H9 (cell line): ENCODE measurements at regions not wholly inside any gene's neighbourhood (a gene's known extent, or its start where the extent isn't known, plus 50 kb on each side); places are given as distances from the start of the nearest gene placed in this dataset.

Experiments
- DNase-seq: peaks from one replicate; pipeline ENCODE4 v3.0.0-alpha.2; 2017
- H2AFZ ChIP-seq: one replicate; pipeline ENCODE4 v1.6.1; 2013; ENCODE audit warnings: mild to moderate bottlenecking, low read length, control low read depth, moderate library complexity
- H2AK5ac ChIP-seq: 2 replicates; pipeline ENCODE4 v1.6.1; 2013; ENCODE audit warnings: low read length, control low read depth, mixed read lengths; ENCODE audit not compliant: insufficient read length
- H2BK120ac ChIP-seq: one replicate; pipeline ENCODE4 v1.6.1; 2013; ENCODE audit warnings: low read depth, mild to moderate bottlenecking, low read length, control low read depth, inconsistent platforms; ENCODE audit not compliant: poor library complexity, severe bottlenecking
- H2BK12ac ChIP-seq: 2 replicates; pipeline ENCODE4 v1.6.1; 2013; ENCODE audit warnings: low read length, control low read depth, mixed read lengths, low read depth; ENCODE audit not compliant: insufficient read length
- H2BK15ac ChIP-seq: 2 replicates; pipeline ENCODE4 v1.6.1; 2013; ENCODE audit warnings: low read depth, low read length, control low read depth
- H2BK20ac ChIP-seq: one replicate; pipeline ENCODE4 v1.6.1; 2013; ENCODE audit warnings: low read depth, mild to moderate bottlenecking, low read length, control low read depth, inconsistent platforms; ENCODE audit not compliant: poor library complexity, severe bottlenecking
- H2BK5ac ChIP-seq: 2 replicates; pipeline ENCODE4 v1.6.1; 2013; ENCODE audit warnings: low read length, control low read depth, mixed read lengths; ENCODE audit not compliant: insufficient read length
- H3K14ac ChIP-seq: 2 replicates; pipeline ENCODE4 v1.6.1; 2013; ENCODE audit warnings: low read length, control low read depth; ENCODE audit not compliant: insufficient read depth
- H3K18ac ChIP-seq: 2 replicates; pipeline ENCODE4 v1.6.1; 2013; ENCODE audit warnings: low read depth, mild to moderate bottlenecking, mixed read lengths, low read length, control low read depth; ENCODE audit not compliant: insufficient read length
- H3K23ac ChIP-seq: 2 replicates; pipeline ENCODE4 v1.6.1; 2013; ENCODE audit warnings: low read length, control low read depth, mixed read lengths, low read depth; ENCODE audit not compliant: insufficient read length
- H3K23me2 ChIP-seq: 2 replicates; pipeline ENCODE4 v1.6.1; 2013; ENCODE audit warnings: low read depth, mild to moderate bottlenecking, mixed read lengths, low read length, control low read depth; ENCODE audit not compliant: insufficient read length, poor library complexity, severe bottlenecking
- H3K27ac ChIP-seq: 2 replicates; pipeline ENCODE4 v1.5.1; 2013; ENCODE audit warnings: low read length, control low read depth, mixed read lengths, low read depth; ENCODE audit not compliant: insufficient read length
- H3K27me3 ChIP-seq: 2 replicates; pipeline ENCODE4 v1.6.1; 2013; ENCODE audit warnings: low read length, control low read depth, inconsistent platforms; ENCODE audit not compliant: insufficient read depth
- H3K4ac ChIP-seq: 2 replicates; pipeline ENCODE4 v1.6.1; 2013; ENCODE audit warnings: low read depth, mild to moderate bottlenecking, control low read depth, inconsistent platforms, low read length, moderate library complexity
- H3K4me1 ChIP-seq: 2 replicates; pipeline ENCODE4 v1.6.1; 2013; ENCODE audit warnings: low read length, control low read depth, inconsistent platforms; ENCODE audit not compliant: insufficient read depth
- H3K4me2 ChIP-seq: 2 replicates; pipeline ENCODE4 v1.6.1; 2013; ENCODE audit warnings: low read length, control low read depth, mixed read lengths; ENCODE audit not compliant: insufficient read length, insufficient read depth
- H3K56ac ChIP-seq: 2 replicates; pipeline ENCODE4 v1.6.1; 2013; ENCODE audit warnings: low read depth, mild to moderate bottlenecking, mixed read lengths, low read length, control low read depth; ENCODE audit not compliant: insufficient read length
- H3K79me1 ChIP-seq: 2 replicates; pipeline ENCODE4 v1.6.1; 2013; ENCODE audit warnings: low read depth, mild to moderate bottlenecking, moderate library complexity, low read length, control low read depth, inconsistent platforms; ENCODE audit not compliant: insufficient read depth, poor library complexity, severe bottlenecking
- H3K79me2 ChIP-seq: 2 replicates; pipeline ENCODE4 v1.6.1; 2013; ENCODE audit warnings: low read length, control low read depth, inconsistent platforms; ENCODE audit not compliant: insufficient read depth
- H3K9ac ChIP-seq: 2 replicates; pipeline ENCODE4 v1.6.1; 2013; ENCODE audit warnings: low read length, control low read depth, mixed read lengths; ENCODE audit not compliant: insufficient read length; ENCODE audit errors: extremely low read depth
- H3K9me3 ChIP-seq: one replicate; pipeline ENCODE4 v1.6.1; 2013; ENCODE audit warnings: low read depth, low read length, inconsistent platforms; ENCODE audit not compliant: control insufficient read depth
- H3T11ph ChIP-seq: one replicate; pipeline ENCODE4 v1.6.1; 2013; ENCODE audit warnings: mild to moderate bottlenecking, low read length, control low read depth, inconsistent platforms
- H4K20me1 ChIP-seq: one replicate; pipeline ENCODE4 v1.6.1; 2013; ENCODE audit not compliant: control insufficient read depth, insufficient read length, insufficient read depth
- H4K5ac ChIP-seq: 2 replicates; pipeline ENCODE4 v1.6.1; 2013; ENCODE audit warnings: low read depth, mild to moderate bottlenecking, mixed read lengths, low read length, control low read depth; ENCODE audit not compliant: insufficient read length
- H4K8ac ChIP-seq: replicated peaks from 2 replicates; pipeline ENCODE4 v1.6.1; 2013; ENCODE audit warnings: low read length, control low read depth, mixed read lengths, low read depth; ENCODE audit not compliant: insufficient read length
- H4K91ac ChIP-seq: 2 replicates; pipeline ENCODE4 v1.6.1; 2013; ENCODE audit warnings: low read depth, mild to moderate bottlenecking, moderate library complexity, mixed read lengths, low read length, control low read depth; ENCODE audit not compliant: insufficient read length
- H3K27ac Mint-ChIP-seq, 3 experiments: 2 replicates in 2 of 3; 3 replicates in 1 of 3; pipeline ENCODE4 v1.8.0; 2020 to 2021; ENCODE audit warnings: mixed read lengths in 3 of 3, mild to moderate bottlenecking in 1 of 3, moderate library complexity in 1 of 3
- H3K27me3 Mint-ChIP-seq: 2 replicates; pipeline ENCODE4 v1.8.0; 2021; ENCODE audit warnings: low read depth, mild to moderate bottlenecking, moderate library complexity, mixed read lengths
- H3K36me3 Mint-ChIP-seq, 3 experiments: 2 replicates in 2 of 3; 3 replicates in 1 of 3; pipeline ENCODE4 v1.8.0; 2020 to 2021; ENCODE audit warnings: low read depth in 3 of 3, mixed read lengths in 3 of 3; ENCODE audit not compliant: insufficient read depth in 1 of 3
- H3K4me1 Mint-ChIP-seq, 2 experiments: 2 replicates each; pipeline ENCODE4 v1.8.0; 2020; ENCODE audit warnings: mixed read lengths in 2 of 2
- H3K4me3 Mint-ChIP-seq, 2 experiments: 2 replicates in 1 of 2; 3 replicates in 1 of 2; pipeline ENCODE4 v1.8.0; 2020 to 2021; ENCODE audit warnings: mild to moderate bottlenecking in 2 of 2, mixed read lengths in 2 of 2, moderate library complexity in 1 of 2
- H3K9me3 Mint-ChIP-seq, 2 experiments: 2 replicates in 1 of 2; 3 replicates in 1 of 2; pipeline ENCODE4 v1.8.0; 2020; ENCODE audit warnings: mild to moderate bottlenecking in 2 of 2, mixed read lengths in 2 of 2, moderate library complexity in 1 of 2
- WGBS: extraction: QIAGEN DNeasy Blood & Tissue Kit; methylation state at CpG from one replicate; pipeline ENCODE4 v1.1.7; 2013; ENCODE audit warnings: missing lambda C conversion rate, low lambda C conversion rate, mixed read lengths; ENCODE audit not compliant: insufficient read length; ENCODE audit errors: extremely low coverage; 5-methylcytosine and 5-hydroxymethylcytosine counted together
- TF ChIP-seq, protein P1 (sequence below): fragments of 200-600 bp; sonication (generic); conservative IDR thresholded peaks from 3 replicates; pipeline ENCODE4 v1.8.0; 2021; ENCODE audit warnings: antibody characterized with exemption, mild to moderate bottlenecking

- H3K27me3 ChIP-seq = no peaks in the 10 kb centered on the region; the same call in 1 of the 2 replicates
- H3K9me3 Mint-ChIP-seq = no peaks in the 10 kb centered on the region
- no peaks in the 10 kb centered on the region for H3K4me1 ChIP-seq
- H2BK20ac ChIP-seq = no peak overlapping the region
- no peaks in the 10 kb centered on the region for H4K20me1 ChIP-seq
- no peaks in the 10 kb centered on the region for H3K23me2 ChIP-seq
- H2BK15ac ChIP-seq = no peak overlapping the region
- H3K56ac ChIP-seq = no peak overlapping the region
- H3K9me3 ChIP-seq = no peaks in the 10 kb centered on the region
- no peaks in the 10 kb centered on the region for H3K4me1 Mint-ChIP-seq
- H3K79me2 ChIP-seq = no peaks in the 10 kb centered on the region
- H3K27ac Mint-ChIP-seq = no peak overlapping the region
- H2BK12ac ChIP-seq = no peak overlapping the region
- no peak overlapping the region for H4K91ac ChIP-seq
- no peak overlapping the region for H3K23ac ChIP-seq
- no peak overlapping the region for H3T11ph ChIP-seq
- TF ChIP-seq, protein P1, sequence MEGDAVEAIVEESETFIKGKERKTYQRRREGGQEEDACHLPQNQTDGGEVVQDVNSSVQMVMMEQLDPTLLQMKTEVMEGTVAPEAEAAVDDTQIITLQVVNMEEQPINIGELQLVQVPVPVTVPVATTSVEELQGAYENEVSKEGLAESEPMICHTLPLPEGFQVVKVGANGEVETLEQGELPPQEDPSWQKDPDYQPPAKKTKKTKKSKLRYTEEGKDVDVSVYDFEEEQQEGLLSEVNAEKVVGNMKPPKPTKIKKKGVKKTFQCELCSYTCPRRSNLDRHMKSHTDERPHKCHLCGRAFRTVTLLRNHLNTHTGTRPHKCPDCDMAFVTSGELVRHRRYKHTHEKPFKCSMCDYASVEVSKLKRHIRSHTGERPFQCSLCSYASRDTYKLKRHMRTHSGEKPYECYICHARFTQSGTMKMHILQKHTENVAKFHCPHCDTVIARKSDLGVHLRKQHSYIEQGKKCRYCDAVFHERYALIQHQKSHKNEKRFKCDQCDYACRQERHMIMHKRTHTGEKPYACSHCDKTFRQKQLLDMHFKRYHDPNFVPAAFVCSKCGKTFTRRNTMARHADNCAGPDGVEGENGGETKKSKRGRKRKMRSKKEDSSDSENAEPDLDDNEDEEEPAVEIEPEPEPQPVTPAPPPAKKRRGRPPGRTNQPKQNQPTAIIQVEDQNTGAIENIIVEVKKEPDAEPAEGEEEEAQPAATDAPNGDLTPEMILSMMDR = no peak
- no peak overlapping the region for H3K9ac ChIP-seq
- no peak overlapping the region for H2BK120ac ChIP-seq
- H3K4me3 Mint-ChIP-seq = no peak overlapping the region
- H3K4ac ChIP-seq = no peak overlapping the region
- H2AFZ ChIP-seq = no peak overlapping the region
- no peak overlapping the region for H4K8ac ChIP-seq
- no CpG with 5 or more reads among the region's 5 CpGs for WGBS
- no peak overlapping the region for H2BK5ac ChIP-seq
- H3K36me3 Mint-ChIP-seq = no peaks in the 10 kb centered on the region
- H3K14ac ChIP-seq = no peak overlapping the region
- H3K4me2 ChIP-seq = no peak overlapping the region
- H3K18ac ChIP-seq = no peak overlapping the region
- H4K5ac ChIP-seq = no peak overlapping the region
- no peak for DNase-seq
- H3K79me1 ChIP-seq = no peaks in the 10 kb centered on the region
- peaks cover 28% of the 10 kb centered on the region for H3K27me3 Mint-ChIP-seq
- no peak overlapping the region for H3K27ac ChIP-seq
- no peak overlapping the region for H2AK5ac ChIP-seq
Observed at GRCh38 chr11:115996125-115996807, 492.1 kb upstream of the CADM1 start.
